Stimulated activated CD4-positive, alpha-beta T cell treated with anti-CD3 and anti-CD28 coated beads, Interleukin-15, amount 100 ng/mL, for 24 hours (primary cell): ENCODE measurements at regions not wholly inside any gene's neighbourhood (a gene's known extent, or its start where the extent isn't known, plus 50 kb on each side); places are given as distances from the start of the nearest gene placed in this dataset.
A peak's percentile ranks its signal among the peaks of the same experiment; 100 is the strongest.

ENCODE experiments used
- DNase-seq: peaks from one replicate; pipeline ENCODE4 v3.0.0-alpha.2; 2020

DNA sequence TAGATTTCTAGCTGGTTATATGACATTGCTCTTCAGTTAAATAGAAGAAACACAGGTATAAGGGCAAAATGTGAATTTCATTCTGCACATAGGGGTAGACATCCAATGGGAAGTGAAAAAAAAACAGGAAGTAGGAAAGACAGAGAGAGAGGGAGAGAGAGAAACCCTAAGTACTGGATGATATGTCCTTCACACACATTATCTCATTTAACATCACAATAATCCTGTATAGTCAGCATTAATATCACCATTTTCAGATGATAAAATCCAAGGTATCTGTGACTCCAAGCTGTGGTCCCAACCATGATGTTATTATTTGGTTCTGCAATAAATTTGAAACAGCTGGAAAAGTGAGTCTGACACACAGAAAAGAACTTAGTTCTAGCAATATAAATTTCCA lies 759.9 kb downstream of the SATB2 start:
- DNase-seq, result no peak

DNA sequence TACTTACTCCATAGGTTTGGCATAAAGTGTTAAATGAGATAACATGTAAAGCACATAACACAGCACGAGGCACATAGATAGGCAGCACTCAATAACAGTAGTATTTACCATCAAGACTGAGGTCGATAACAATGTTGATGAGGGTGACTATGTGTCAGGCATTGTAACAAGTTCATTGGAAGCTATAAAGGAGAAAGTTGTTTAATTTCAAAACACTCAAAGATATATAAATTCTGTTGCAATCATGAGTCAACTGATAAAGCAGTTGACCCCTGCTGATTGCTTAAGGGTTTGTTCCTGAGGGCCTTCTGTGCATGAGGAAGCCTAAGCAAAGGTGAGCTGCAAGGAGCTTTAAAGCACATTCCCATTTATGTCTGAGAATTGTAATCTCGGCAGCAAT lies 760.5 kb downstream of the SATB2 start:
- DNase-seq, result no peak

DNA sequence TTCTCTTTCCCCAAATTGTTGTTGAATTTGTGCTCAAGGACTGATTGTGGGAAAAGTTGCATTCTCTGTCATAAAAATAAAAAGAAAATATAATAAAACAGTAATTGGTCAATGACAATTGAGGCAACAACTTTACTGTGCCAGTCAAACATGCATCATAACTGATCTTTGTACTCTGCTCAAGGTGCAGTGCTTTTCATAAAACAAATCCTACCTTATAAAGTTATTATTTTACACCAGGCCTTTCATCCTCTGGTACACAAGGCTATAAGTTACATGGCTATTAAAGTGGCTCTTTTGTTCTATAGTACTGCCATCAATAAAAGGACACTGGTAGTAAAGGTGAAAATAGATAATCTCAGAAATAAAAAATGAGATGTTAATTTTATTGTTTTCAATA lies 761.9 kb downstream of the SATB2 start:
- DNase-seq, result no peak

DNA sequence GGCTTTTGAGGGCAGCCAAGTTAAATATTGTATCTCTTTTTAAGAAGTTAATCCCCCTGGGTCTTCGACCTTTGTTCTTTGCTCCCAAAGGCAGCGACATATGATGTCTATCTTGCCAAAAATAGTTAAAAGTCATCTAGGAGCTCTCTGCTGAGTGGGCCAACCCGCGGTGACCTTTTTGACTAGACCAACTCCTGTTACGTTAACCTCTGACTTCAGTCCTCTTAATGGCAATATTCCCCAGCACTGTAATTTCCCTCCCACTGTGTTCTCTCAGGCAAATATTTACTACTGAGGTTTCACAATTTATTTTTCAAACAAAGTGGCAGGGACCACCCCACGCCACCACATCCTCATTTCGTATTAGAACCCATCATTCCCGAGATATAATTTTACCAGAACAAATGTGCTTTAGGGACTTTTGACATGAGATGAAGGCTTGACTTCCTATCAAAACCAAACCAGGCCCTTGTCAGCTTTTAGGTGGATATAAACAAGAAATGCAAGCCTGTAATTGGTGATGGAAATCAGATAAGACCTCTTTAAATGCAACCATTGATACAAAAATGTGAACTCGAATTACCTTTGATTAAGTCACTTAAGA lies 764.7 kb downstream of the SATB2 start:
- DNase-seq, result no peak

DNA sequence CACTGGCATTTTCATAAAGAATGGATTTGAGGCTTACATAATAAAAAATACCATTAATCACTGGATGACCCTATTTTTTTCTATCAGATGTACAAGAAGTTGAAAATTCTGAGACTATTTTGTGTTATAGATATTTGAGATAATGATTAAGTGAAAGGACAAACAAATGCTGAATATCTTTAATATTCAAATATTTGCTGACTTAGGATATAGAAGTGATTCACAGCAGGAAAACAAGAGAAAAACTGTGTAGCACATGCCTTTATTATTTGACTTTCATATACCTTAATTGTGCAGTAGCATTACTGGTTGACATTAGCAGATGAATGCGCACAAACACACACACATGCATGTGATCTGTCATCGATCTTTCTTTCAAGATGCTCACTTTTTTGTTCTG lies 766.5 kb downstream of the SATB2 start:
- no peak for DNase-seq

DNA sequence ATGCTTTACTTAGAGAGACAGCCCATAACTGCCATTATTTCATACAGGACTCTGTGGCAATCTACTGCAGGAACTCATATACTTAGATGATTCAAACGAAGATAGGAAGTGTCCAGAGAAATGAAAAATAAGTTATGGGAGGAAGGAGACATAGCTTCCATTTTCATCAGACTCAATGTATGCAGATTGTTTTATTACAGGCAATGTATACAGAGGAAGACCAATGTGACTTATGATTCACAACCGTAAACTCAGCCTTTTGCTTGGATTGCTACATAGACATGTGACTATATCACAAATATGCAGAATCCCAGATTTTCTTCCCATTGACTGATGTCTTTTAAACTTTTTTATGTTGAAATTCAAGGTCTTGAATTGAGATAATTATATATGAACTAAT lies 793.4 kb downstream of the SATB2 start:
- no peak for DNase-seq

DNA sequence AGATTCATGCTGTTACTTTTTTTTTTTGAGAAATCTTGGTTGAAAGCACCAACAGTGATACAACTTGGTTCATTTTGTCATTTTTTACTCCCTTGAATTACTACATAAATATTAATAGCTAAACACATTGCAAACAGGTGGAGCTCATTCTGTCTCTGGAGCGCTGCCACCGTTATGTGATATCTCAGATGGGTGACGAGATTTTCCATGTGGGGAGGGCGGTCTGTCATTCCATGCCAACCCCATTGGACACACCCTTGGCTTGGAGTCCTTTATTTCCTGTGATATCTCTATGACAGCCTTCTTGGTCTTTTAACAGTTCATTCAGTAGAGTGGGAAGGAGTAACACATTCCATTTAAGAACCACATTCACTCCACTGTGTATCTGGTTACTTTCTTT lies 794.8 kb downstream of the SATB2 start:
- no peak for DNase-seq

DNA sequence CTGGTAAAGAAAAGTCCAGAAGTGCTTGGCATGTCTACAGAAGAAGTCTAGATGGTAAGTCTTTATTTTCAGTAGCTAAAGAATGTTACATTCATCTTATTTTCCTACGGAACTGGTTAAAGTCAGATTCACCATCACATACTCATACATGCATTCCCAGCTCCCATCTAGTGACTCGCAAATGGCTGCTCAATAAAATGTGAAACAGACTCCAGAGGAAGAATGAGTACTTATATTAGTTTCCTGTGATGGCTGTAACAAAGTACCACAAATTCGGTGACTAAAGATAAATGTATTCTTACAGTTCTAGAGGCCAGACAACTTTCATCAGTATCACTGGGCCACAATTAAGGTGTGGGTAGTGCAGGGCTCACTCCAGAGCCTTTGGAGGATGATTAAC lies 797.2 kb downstream of the SATB2 start:
- DNase-seq, result no peak

DNA sequence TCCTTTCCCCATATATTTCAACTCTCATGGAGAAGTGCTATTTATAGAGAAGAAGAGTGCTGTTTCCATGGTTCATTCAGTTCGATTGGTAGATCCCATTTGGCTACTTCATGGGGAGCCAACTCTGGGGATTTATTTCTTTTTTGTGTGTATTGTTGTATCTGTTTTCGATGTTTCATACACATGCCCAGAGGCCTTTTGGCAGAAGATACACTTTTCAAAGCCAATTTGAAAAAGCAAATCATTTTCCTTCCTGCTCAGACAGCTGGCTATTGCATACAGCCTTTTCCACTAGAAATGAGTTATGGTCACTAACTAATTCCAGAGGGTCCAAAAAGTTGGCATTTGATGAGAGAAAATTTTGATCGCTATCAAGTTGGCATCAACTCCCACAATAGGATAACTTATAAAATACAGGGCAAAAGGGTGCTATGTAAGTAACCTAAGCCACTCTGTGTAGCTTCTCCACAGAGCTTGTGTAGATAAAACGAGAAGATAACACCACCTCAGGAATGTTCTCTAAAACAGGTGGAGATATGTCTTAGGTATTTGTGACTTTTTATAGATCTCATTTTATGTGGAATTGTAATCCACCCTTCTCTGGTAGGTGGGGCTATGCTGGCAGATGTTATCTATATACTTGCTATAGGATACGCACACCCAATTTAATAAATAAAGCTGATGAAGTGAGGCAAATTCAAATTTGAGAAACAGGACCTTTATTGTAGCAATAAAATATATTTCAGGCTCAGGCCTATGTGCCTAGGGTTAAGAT lies 798.5 kb downstream of the SATB2 start:
- DNase-seq, result no peak

DNA sequence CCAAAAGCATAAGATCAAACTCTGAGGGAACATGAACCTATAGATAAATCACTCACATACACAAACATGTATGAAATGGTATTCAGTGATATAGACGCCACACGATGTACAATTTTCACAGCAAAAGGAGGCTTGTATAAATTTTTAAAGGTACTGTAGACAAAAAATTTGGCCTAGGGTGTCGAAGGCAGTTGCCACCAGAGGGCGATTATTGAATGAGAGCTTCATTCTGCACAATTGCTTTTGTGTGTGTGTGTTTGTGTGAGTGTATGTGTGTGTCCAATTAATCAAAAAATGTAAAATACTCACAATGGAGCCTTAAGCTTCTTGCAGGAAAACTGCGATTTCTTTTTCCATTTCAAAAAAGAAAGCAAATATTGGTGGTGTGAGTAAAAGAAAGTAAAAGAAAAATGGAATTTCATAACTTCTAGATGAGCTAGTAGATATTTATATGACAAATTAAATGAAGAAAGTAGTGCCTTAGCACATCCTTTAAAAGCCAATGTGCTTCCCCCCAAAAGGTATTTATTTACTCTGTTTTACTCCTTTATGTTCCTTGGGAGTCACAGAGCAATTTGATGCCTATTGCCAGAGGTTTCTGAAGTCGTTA lies 800.1 kb downstream of the SATB2 start:
- DNase-seq, result peak; percentile 7

DNA sequence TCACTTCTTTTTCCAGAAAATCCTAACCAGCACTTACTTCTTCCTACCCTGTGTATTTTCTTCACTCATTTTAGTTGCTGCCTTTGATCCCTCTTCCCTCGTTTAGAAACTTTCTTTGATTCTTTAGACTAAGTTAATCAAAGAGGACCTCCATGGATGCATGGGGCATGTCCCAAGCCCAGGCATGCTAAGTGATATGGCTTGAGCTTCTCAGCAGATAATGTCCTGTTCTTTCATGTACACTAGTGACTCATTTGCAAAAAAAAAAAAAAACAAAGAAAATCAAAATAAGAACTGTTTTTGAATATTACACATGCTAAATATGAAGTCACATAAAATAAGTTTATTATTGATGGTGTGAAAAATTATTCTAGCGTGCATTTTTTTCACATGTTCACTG lies 800.9 kb downstream of the SATB2 start:
- DNase-seq, result no peak

DNA sequence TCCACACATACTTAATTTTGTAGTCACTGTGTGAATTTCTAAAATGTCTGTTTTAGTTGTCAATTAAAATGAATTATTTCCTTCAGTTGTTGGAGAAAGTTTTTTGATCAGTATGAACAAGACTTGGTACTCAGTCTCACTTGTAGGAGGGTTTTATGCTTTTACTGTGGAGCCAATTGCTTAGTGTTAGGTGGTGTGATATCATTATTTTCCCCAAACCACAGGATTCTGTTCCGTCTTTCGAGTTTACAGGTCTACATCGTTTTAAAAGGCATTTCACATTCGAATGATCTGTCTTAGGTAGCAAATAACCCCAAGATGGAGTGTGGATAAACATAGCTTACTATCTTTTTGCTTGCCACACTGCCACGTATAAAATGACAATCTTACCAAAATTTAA lies 803.1 kb downstream of the SATB2 start:
- no peak for DNase-seq

DNA sequence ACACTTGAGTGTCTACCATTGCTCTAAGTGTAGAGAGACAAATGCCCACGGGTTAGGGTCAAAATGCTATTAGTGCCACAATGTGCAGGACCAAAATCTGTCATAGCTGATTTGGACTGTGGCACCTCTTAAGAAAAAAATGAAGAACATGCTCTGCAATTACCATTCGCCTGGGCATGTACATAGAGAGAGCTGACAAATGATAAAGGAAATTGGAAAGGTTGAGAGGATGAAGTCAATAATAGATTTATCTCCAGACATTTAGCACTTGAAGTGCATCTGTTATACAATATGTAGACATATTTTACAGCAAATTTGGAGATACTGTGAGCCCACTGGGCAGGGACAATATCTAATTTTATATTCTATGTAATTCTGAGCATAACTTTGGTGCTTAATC lies 804.4 kb downstream of the SATB2 start:
- DNase-seq, result no peak

DNA sequence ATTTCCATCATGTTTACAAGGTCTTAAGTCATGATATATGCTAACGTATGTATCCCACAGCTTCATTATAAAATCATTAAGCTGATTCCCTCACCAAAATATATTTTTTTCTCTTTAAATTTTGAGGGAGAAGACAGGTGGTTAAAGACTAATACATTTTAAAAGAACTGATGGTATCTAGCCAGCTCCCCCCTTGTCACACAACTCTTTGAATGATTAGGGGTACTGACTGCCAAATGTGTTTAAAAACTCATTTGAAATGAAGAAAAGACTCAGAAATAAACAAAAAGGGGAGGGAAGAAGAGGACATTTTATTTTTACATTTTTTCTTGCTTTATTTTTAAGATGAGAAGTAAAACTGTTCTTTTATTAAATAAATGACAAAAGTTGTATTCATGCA lies 805.3 kb downstream of the SATB2 start:
- no peak for DNase-seq

DNA sequence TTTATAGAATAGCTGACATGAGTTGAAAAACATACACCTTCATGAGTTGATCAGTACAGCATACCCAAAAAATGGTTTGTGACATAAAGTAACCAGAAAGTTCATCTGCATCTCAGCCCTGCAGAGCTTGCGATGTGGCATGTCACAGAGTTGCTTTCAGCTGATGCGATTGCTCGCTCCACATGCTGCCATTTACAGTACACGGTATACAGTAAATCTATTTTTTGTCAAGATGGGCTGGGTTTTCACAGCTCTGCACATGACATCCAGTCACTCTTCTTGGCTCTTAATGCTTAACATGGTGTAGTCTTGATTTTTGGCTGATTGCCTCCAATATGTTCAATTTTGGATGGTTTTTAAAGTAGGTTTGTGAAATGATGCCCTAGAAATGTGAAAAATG lies 811.9 kb downstream of the SATB2 start:
- no peak for DNase-seq

DNA sequence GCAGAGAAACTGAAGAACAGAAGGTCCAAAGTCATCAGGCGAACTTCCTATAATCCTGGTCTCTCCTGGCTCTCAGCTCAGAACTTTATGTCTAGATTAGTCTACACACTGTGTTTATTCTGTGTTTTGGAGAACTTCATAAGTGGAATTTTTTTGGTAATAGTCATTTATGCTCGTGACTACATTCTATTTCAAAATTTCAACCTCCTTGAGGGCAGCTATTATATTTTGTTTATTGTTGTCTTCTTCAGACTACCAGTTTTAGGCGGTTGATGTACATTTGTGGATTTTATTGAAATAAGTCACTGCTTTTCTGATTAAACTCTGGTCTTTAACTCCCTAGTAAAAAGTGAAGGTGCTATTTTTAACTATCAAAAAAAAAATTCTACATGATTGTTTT lies 816.6 kb downstream of the SATB2 start:
- DNase-seq, result no peak

DNA sequence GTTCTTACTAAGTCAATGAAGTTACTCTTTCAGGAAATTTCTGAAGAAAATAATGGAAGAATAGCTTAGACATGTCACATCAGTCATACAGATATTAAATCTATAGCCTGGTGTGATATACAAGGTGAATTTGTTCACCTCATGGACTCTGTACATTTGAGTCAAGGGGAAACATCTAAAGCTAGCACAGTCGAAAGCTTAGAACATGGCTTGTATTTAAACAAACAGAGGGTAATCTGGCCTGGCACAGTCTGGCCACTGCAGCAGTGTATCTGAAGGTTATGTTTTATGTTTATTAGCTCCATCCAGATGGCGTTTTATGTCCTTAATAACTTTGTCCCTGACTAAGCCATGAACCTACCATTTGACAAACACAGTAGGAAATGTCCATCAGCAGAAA lies 817.3 kb downstream of the SATB2 start:
- DNase-seq, result no peak

DNA sequence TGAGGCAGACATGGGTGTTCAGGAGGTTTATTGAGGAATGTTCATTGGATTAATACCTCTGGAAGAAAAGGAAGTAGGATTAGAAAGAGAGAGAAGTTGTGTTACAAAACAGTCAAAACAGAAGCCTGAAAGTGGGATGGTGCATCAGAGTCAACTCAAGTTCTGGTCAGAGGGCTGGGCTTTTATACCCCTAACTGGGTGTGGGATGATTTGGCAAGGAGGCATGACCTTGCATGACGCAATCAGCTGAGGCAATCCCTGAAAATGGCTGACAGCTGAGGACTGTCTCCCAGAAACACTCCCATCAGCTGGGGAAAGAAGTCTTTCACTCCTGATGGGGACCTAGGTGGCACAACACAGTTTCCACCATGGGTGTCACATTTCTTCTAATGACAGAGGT lies 818.2 kb downstream of the SATB2 start:
- DNase-seq, result no peak

DNA sequence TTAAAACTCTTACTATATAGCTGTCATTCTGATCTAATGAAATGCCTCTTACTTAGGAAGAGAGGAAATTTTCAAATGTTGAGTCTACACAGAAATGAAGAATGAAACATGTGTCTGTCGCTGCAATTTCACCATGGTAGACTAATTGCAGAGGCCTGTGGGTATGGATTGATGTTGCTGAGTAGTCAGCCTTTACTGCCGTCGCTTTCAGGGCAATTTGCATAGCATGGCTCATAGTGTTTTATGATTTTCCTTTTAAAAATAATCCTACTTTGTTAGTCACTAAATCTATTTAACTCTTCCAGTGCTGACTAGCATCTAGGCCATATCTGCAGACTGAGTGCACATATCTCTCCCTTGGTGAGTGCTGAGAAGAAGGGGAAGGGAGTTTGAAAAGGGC lies 819.2 kb downstream of the SATB2 start:
- no peak for DNase-seq

DNA sequence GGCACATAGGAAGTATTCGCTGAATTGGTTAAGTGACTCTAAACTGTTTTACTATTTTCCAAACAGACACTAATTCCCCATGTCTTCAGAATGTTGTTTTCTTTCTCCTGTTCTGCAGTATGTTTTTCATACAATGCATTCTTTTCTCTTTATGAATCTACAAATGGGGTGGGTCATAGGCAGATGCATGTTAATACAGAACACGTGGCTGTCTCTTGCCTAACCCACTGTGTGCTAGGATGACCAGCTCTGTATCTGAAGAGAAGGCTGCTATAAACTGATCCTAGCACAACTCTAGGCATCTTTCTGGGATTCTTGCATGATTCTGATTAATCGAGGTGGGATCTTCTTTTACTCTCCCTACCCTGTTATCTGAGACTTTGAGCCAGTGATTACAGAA lies 826.0 kb downstream of the PLCL1 start:
- no peak for DNase-seq

DNA sequence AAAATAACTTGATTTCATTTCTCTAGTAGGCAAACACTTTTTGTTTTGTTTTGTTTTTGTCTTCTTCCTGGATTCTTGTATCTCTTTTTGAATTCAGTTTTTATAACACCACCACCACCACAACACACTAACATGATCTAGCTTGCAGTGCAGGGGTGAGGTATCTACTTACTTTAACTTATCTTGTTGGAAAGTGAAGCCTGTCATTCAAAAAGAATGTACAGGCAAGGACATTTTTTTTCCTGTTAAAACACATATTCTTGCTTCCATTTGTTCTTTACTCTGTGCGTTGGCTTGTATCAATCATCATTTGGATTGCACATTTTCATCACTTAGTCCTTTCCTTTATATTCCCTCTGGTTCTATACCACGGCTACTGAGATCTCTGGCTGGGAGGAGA lies 824.2 kb downstream of the PLCL1 start:
- no peak for DNase-seq

DNA sequence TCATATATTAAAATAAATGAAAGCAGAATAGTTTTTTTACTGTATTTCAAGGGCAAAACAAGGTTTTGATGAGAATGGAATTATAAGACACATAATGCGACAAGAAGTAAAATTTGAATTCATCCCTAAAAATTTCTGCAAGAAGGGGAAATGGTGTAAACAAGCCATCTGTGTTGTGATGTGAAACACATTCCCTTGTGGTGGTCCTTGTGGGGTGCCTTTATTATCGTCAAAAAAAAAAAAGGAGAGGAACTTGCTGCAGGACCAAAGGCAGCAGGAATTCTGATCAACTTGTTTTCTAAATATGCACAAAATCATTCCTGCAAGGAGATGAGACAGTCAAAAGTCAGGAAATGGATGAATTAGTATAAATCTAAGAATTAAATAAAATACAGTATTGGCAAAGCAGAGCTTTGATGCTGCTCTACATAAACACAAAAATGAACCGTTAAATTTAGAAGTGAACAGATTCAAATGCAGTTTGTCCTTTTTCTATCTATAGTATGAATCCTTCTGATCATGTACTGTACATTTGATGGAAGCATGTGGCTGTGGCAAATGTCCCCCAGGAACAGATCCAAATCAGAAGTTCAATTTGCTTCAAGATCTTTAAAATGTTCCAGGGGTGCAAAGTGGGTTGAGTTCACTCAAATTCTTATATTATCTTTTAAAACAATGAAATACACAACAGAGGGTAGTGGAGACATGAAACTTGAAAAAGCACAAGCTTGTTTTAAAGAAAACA lies 818.8 kb downstream of the PLCL1 start:
- no peak for DNase-seq

DNA sequence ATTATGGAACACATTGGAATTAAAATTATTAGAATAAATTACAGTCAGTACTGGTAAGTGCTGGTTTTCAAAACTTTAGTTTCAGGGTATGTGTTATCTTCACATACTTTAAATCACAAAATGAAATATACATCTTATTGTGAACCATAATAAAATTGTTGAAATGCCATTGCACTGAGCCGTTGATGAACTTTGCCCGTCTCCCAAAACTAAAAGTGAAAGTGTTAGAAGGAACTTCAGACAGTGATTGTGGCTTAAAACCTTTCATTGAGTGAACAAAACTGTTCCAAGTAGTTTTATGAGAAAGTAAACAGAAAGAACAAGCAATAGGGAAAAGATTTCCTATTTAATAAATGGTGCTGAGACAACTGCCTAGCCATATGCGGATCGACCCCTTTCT lies 811.6 kb downstream of the PLCL1 start:
- DNase-seq, result no peak

DNA sequence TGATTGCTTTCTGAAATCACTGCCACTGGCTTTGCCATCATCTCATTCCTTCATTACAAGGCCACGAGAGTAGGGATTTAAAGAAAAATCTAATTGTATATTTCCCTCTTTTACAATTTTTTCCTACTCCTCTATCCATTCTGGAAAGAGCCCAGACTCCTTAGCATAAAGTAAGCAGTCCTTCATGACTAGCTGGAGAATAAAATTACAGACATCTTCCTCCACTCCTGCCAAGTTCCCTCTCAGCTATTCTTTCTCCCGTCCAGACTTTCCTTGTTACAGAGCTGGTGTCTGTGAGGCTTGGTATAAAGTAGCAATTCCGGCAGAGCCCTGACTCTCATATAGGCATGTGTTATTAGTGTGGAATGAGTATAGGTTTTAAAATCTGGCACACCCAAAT lies 806.8 kb downstream of the PLCL1 start:
- no peak for DNase-seq
